K562 (cell line): ENCODE measurements at regions not wholly inside any gene's neighbourhood (a gene's known extent, or its start where the extent isn't known, plus 50 kb on each side); places are given as distances from the start of the nearest gene placed in this dataset.

Source experiments
- CTCF ChIP-seq, 3 experiments: IDR thresholded peaks in 2 of 3; conservative IDR thresholded peaks in 1 of 3; 2 replicates each; pipeline ENCODE4 v1.5.1; 2011 to 2012; ENCODE audit warnings: low read length in 3 of 3, mild to moderate bottlenecking in 3 of 3, control low read depth in 2 of 3, improper control_type of control experiment in 1 of 3, inconsistent platforms in 1 of 3, low read depth in 1 of 3, mixed read lengths in 1 of 3, moderate library complexity in 1 of 3; ENCODE audit not compliant: insufficient read depth in 2 of 3
- EGR1 ChIP-seq: fragments of 450-650 bp; conservative IDR thresholded peaks from 2 replicates; pipeline ENCODE4 v1.6.1; 2017; ENCODE audit warnings: mild to moderate bottlenecking
- PATZ1 ChIP-seq: fragments of 250-450 bp; sonication (Bioruptor Pico); IDR thresholded peaks from 2 replicates; pipeline ENCODE4 v1.5.0; 2020; ENCODE audit warnings: mild to moderate bottlenecking, borderline replicate concordance
- PKNOX1 ChIP-seq: fragments of 450-650 bp; IDR thresholded peaks from 2 replicates; pipeline ENCODE4 v1.6.1; 2016

- TF ChIP-seq CTCF (IDR thresholded peaks at IDR 0.05 in 2 of 3, conservative IDR thresholded peaks at IDR 0.05 in 1 of 3; ENCODE audit: insufficient read depth in 2 of 3, low read depth in 1 of 3, low read length in 3 of 3) (no peak), PATZ1 (no peak), PKNOX1 (no peak), EGR1 (no peak)
These were observed 173.5 kb downstream of the TSHZ3 start for GRCh38 chr19:31175564-31176348.
